Renal pelvis (tissue), 1 donor: ENCODE measurements at regions not wholly inside any gene's neighbourhood (a gene's known extent, or its start where the extent isn't known, plus 50 kb on each side); places are given as distances from the start of the nearest gene placed in this dataset.

Source experiments
- DNase-seq: peaks from one replicate; pipeline ENCODE4 v3.0.0-alpha.2; 2013

DNA sequence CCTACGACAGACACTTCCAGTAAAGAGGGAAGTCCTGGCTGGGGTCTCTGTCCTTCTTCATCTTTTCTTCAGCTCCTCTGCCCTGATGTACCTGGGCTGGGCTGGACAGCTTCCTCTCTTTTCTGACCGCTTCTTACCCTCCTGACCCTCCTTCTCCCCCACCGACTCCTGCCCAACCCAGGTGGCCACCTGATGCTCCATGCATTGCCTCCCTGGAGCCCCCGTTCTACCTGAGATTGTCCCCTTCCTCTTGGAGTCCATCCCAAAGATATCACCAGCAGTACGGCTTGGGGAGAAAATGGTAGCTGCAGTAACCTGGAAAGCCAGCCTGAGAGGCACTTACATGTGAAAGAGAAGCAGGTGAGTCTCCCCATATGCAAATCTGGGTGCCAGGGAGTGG lies 566.3 kb downstream of the TCERG1L start:
- DNase-seq = no peak

DNA sequence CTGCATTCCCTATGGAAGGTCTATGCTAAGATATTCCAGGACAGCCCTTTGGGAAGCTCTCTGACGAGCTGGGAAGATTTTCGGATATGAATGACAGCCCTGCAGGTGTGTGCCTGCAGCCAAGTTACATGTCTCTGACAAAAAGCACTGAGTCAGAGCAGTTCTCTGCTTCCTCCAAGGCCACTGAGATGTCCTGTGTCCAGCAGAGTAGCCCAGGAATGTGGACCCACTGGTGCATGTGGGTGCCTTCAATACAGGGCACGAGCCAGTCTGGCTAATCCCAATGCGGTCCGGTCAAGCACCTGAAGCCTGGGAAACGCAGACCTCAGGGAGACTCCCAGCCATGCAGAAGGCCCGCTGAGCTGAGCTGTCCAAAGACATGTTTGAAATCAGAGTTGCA lies 565.7 kb downstream of the TCERG1L start:
- DNase-seq = no peak

DNA sequence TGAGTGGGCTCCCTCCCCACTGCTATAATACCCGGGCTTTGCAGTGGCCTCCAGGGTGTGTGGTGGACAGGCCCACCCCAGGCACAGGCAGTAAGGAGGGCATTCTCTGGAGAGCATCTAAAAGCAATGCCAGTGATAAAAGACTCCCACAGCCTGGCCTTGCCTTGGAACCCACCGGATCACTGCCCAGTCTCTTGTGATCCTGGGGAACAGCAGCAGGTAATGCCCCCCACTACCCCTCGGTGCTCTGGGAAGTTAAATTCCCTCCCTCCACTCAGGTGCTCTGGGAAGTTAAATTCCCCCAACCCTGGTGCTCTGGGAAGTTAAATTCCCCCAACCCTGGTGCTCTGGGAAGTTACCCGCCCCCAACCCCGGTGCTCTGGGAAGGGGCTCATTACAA lies 565.2 kb downstream of the TCERG1L start:
- no peak for DNase-seq

DNA sequence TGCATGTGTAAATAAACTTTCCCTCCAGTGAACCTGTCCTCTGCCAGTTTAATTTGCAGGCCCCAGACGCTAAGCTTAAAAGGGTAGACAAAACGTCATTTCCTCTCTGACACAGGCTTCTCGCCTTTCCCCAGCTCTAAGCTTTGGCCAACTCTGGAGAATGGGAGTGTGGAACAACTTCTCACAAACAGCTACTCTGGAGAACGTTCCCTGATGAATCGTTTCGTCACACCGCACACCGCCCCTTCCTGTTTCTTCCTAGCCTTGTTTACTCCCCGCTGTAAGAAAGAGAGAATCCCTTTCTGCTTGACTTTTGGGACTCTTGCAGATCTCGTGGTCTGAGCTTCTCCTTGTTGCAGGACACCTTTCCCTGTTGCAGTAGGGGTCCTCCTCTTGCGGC lies 564.2 kb downstream of the TCERG1L start:
- DNase-seq = no peak

DNA sequence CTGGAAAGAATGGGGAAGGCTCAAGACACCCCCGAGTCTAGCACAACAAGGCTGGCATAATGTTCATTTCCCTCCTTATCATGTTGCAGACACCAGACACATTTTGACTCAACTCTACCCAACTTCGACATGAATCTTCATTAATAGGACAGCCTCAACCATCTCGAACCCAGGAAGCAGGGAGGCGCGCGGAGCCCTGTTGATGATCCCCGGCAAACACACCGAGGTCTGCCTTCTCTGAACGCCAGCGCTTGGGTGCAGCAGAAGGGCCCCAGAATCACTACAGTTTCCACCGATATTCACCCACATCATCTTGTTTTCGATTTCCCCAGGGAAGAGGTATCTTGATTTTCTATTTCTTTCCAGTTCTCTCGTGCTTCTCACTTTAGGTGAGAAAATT lies 563.6 kb downstream of the TCERG1L start:
- no peak for DNase-seq

DNA sequence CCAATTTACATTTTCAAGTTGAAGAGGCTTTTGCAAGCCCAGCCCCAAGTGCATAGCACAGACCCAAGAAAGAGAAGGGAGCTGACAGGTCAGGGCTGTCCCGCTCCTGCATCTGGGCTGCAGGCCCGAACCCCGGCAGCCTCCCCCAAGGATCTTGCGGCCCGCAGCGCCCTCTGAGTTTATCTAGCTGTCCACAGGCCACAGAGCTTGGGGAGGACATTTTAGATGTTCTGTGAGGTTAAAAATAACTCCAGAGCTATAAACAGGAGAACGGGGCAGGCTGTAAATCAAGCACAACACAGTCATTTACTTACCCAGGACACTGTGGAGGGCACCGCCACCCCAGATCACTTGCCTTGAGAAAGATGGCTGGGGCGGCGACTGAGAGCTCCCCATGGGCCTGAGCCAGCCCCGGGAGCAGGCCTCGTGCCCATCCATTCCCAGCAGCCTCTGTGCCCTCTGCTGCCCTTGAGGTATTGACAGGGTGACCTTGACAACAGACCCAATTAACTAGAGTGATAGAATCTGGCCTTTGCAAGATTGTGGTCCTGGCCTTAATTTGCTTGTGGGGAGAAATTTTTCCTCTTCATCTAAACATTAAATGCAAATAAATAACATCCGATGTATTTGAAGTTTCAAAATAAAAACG lies 563.0 kb downstream of the TCERG1L start:
- no peak for DNase-seq

DNA sequence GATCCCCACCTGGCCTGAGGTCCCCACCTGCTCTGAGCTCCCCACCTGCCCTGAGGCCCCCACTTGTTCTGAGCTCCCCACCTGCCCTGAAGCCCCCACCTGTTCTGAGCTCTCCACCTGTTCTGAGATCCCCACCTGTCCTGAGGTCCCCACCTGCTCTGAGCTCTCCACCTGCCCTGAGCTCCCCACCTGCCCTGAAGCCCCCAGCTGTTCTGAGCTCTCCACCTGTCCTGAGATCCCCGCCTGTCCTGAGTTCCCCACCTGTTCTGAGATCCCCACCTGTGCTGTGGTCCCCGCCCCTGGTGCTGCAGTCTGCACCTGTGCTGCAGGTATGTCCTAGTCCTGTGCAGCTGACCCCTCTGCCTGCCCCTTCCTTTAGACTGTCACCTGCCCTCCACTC lies 561.6 kb downstream of the TCERG1L start:
- no peak for DNase-seq

DNA sequence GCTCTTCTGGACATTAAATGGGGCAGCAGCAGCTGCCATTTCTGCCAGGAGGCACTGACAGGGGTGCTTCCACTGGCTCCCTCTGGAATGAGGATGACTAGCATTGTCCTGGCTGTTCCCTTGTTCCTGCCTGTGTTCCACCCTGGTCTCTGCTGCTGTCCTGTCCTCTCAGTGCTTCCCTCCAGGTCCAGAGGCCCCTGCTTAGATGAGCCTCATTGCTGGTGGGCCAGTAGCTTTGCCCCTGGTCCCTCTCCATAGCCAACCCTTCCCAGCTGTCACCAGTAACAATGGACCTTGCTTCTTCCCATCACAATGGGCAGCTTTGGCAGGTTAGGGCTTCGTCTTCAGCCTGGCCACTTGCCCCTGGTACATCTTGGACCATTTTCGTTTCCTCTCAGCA lies 561.1 kb downstream of the TCERG1L start:
- DNase-seq = no peak

DNA sequence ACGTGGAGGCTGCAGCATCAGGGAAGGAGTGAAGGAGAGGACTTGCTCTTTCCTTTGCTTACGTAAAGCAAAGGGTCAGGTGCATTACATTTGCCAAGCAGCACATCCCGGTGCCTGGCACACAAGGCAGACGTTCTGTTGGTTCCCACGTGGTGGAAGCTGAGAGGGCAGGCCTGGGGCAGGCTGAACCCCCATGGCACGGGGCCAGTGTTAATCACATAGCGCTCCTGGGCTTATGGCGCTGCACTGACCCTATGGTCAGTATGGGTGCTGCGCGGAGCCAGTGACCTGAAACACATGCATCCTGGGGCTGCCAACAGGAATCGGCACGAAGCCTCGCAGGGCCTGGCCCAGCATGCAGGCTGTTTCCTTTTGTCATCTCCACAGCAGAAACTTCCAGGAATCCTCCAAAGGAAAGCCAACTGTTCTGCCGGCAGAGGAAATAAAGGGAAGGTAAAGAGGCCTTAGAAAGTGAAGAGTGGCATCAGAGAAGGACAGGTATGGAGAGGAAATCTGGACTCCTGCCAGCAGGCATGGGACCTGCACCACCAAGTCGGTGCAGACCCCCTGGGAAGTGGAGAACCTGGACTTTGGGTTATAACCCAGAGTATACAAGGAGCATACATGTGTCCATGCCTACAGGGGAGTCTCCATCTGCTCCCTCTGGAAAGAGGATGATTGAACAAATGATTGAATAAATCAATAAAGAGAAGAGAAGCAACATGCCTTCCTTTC lies 560.2 kb downstream of the TCERG1L start:
- no peak for DNase-seq

DNA sequence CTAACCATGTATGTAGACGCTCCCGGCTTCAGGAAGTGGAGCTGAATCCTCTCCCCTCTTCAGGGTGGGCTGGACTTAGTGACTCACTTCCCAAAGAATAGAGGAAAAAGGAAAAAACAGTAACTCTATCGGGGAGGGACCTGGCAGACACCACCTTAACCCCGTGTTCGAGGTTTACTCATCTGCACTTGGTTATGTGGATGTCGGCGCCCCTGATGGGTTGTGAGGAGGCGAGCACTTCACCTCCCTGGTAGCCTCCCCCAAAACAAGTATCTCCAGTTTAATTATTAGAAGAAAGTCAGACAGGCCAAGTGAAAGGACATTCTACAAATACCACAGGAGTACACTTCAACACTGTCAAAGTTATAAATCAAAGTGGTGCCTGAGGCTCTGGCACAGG lies 559.7 kb downstream of the TCERG1L start:
- DNase-seq = no peak

DNA sequence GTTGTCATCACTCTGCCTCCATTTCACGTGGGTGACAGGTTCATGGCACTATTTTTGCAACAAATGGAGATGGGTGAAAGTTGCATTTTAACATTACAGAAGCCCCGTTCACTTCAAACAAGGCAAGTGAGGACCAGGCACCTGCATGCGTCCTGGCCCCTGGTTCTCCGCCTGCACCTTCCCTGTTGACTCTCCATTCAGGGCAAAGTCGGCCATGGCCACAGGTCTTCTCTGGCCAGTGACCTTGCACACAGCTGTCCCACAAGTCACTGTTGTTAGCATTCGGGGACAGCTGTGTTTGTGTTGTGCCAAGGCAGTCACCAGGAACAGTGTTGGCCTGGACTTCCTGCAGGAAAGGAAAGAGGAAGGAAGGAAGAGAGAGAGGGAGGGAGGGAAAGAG lies 554.9 kb downstream of the TCERG1L start:
- DNase-seq = no peak

DNA sequence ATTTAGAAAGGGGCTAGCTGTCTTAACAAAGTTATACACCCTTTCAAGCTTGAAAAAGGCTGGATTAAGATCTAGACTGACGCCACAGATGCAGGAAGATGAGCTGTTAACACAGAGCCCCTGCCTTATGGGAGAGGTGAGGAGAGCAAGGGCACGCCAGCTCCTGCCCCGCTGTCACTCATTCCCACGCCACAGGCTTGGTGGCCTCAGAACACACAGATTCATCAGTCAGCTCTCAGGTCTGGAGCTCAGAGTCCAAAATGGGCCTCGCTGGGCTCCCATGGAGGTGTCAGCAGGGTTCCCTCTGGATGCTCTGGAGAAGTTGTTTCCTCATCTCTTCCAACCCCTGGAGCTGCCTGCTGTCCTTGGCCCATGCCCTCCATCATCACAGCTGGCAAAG lies 554.2 kb downstream of the TCERG1L start:
- no peak for DNase-seq

DNA sequence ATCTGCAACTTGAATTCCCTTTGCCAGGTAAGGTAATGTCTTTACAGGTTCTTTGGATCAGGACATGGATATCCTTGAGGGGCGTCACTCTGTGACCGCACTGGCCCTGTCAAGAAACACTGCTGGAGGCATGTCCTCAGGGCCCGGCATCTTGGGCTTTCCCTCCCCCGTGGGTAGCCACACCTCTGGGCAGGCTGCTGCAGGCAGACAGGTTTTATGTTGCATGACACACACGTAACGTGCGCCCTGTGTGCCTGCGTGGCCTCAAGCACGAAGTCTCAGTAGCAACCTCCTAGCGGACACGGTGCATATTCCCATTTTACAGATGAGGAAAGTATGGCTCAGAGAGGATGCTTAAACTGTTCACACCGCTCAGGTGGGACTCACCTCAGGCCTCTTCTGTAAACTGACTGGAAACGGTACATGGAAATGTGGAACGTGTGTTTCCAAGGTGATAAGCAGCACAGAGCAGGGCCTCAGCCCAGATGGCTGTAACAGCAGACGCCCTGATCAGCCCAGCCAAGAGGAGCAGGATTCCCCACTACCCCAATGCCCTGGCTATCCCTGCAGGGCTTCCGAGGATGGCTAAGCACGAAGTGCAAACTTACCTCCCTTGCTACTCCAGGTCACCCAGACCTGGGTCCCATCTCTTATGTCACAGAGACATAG lies 553.6 kb downstream of the TCERG1L start:
- DNase-seq = no peak

DNA sequence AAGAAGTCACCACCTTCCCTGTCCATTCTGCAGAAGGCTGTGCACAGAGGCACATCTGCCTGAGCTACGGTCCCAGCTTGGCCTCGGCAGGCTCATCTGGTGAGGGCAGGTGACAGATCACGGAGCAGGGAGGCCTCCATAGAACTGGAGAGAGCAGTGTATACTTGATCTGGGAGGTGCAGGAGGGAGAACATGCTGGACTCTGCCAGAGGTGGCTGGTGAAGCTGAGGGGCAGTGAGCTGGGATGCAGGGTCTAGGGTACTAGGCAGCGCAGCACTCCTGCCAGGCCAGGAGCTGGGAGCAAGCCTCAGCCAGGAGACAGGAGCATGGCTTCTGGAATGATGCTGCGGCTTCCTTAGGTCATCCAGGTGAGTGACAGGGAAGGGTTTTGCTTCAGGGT lies 553.0 kb downstream of the TCERG1L start:
- DNase-seq = no peak

DNA sequence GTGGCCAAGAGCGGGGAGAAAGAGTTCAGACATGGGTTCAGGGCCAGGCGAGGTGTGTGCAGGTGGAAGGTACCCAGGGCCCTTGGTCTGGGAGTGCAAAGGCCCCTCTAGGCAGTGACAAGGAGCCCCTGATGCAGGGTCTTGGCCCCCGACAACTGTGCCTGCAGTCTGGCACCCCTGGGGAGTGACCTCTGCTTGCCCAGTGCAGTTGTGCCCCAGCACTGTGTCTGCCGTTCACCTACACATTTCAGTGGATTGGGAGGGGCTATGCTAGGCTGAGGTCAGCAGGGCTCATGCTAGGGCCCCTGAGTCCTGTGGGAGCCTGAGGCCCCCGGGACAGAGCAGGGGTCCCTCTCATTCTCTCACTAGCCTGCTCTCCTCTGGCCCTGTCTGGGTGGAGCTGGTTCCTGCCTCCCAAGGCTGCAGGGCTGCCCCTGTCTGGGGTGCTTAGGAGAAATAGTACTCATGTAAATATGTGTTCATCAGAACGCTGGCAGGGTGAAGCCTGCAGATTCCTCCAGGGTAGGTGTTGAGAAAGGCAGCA lies 550.4 kb downstream of the TCERG1L start:
- no peak for DNase-seq

DNA sequence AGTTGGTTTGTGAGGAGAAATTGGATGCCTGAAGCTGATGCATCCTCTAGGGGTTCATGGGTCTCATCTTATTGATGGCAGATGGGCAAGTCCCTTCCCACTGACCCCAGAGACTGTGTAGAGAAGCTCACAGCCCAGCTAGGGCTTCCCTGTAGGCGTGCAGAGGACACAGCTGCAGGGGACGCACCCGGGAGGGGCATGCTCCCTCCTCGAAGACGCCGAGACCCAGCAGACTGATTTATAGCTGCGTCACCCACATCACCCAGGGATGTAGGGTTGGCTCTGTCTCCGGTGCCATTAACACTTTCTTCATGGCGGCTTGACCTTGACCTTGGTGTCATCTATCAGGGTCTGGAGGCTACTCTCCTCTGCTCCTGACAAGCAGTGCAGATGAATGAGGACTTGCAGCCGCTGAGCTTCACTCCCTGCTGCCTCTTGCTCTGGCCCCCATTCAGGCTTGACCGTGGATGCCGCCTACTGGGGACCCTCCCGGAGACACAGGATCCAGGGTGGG lies 549.7 kb downstream of the TCERG1L start:
- peak; percentile 78 for DNase-seq

DNA sequence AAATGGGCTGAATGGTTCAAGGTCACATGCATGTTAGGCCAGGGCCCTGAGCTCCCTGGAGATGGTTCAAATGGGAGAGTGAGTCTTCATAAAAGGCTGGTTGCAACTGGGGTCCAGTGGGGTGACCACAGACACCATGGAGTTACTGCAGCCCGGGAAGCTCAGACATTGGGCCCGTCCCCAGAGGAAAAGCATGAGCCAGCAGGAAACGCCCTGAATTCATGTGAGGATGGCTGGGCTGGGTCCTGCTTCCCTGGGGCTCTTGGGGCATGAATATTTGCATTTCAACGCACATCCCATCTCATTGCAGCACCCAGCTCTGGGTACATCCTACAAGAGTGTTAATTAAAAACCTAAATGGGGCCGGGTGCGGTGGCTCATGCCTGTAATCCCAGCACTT lies 549.0 kb downstream of the TCERG1L start:
- no peak for DNase-seq

DNA sequence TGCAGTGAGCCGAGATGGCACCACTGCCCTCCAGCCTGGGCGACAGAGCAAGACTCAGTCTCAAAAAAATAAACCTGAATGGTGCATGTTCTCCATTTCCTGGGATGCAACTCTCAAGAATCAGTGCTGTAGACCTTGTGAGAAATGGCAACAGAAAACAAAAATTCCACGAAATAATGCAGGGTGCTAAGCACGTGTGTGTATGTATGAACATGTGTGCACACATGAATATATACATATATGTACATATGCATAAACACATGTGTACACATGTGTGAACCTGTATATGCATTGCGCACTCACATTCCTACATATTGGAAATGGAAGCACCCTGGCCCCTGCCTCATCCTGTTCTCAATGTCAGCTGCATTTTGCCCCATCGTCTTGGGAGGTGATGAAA lies 548.5 kb downstream of the TCERG1L start:
- no peak for DNase-seq

DNA sequence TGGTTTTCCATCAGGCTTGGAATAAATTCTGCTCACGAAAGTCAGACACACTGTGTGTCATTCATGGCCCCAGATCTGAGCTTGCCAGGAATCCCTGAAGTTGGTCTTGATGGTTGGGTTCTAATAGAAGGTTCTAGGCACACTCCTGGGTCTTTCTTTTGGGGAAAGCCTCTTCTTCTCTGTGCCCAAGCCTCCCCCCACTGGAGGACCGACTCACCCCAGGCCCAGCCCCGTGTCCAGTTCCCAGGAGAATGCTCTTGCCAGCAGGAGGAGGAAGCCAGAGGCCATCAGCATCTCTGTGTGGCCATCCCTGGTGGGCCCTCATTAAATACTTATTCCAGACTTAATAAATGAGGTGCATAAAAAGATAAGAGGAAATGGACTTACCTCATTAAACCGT lies 548.0 kb downstream of the TCERG1L start:
- DNase-seq = no peak

DNA sequence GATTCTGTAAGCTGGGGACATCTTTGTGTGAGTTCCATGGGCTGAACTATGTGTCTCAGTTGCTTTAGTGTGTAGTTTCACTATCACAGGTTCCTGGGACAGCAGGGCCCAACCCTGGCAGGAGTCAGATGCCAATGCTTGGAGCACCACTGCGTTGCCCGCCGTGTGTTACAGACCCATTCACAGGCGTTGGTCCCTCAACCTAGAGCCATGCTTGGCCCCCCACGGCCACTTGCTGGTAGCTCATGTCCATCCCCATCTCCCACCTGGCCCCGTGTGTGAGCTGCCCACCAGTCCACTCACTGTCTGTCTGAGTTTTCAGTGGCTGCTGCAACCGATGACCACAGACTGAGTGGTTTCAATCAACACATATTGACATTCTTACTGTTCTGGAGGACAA lies 546.9 kb downstream of the TCERG1L start:
- DNase-seq = no peak

DNA sequence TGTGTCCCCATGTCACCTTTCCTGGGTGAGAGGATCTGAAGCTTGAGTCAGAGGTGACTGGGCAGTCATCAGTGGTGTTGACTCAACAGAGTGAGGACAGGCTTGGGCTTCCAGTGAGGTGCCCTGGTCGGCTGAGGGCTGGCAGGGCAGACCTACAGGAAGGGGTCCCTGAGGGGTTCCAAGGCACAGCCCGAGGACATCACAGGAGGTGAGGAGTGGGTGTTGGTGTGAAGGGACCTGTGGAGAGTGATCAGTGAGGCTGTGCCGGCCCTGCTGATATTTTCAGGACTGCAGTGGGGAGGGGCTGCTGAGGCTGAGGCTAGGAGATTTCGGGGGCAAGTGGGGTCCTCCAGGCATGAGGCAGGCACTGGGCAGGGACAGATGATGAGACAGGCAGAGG lies 545.5 kb downstream of the TCERG1L start:
- no peak for DNase-seq

DNA sequence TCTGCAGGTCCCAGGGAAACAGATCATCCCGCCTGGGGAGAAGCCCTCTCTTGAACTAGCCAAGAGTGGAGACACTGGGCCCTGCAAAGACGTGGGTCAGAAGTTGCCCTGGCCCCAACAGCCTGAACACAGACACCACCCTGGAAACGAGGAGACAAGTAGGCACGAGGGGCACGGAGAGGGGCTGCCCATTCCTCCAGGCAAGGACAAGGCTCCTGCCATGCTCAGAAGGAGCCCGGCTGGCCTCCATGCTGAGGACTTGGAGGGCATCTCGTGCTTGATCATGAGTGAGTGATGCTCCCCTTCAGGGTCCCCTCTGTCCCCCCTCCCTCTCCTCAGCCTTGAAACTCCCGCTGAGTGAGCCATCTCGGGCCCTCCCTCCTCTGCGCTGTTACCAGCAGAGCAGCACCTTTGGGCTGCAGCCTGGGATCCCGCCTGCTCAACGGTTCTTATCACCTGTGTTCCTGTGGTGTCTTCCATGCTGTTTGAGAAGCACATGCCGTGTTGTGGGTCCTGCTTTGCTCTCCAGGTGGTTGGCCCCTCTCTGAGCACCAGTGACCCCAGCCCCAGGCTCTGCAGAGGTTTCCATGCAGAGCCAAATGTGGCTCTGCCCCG lies 544.3 kb downstream of the TCERG1L start:
- no peak for DNase-seq
